ENCODE measurements at regions not wholly inside any gene's neighbourhood (a gene's known extent, or its start where the extent isn't known, plus 50 kb on each side); places are given as distances from the start of the nearest gene placed in this dataset.

DNA sequence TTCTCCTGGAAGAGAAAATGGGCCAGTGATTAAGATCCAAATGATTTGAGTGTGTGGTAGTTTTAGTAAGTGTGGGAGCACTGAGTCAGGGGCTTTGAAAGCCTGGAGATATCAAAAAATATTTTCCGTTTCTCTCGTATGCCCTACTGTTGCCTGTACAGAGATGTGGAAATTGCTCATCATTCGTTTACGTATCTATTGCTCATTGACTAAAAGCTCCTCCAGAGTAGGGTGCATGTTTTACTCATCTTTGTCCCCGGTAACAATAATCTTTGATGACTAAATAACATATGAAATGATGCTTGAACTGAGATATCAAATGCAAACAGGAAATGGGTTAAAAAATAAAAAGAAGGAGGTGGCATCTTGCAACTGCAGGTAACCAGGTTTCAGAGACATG, 114.2 kb upstream of the FST start:
- no peak for DNase-seq (ENCODE audit: low read depth in 2 of 2)

DNA sequence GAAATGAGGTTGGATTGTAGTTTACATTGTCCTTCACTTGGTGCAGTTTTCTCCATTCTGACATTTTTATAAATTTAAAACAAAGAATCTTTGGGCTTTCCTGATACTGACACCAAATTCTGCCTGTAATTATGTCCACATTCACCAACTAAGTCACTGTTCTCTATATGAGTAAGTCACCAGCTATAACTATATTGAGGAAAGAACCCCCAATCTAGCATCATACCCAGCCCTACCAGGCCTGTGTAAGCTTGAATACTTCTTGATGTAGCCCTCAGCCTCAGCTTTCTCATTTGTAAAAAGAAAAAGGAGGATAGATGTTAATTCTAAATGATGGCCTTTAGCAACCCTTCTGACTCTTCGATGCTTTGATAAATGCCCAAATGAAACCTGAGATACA, 112.7 kb upstream of the FST start:
- no peak for DNase-seq (ENCODE audit: low read depth in 2 of 2)

DNA sequence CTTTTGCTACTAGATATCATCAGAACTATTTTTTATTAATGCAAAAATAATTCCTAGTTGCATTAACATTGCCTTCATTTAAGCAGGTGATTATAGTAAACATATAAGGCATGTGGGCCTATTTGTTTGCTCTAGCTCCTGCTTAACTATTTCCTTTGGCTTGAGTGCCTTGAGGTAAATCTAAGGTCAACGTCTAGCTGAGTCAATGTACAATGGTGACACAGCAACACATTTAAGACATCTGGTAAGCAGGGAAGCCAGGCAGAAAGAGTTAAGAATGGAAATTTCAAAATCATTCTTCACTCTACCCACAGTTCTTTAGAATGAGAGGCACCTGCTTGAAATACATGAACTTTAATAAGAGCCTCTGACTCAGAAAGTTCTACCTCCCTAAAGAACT, 111.9 kb upstream of the FST start:
- DNase-seq (ENCODE audit: low read depth in 2 of 2), result no peak

DNA sequence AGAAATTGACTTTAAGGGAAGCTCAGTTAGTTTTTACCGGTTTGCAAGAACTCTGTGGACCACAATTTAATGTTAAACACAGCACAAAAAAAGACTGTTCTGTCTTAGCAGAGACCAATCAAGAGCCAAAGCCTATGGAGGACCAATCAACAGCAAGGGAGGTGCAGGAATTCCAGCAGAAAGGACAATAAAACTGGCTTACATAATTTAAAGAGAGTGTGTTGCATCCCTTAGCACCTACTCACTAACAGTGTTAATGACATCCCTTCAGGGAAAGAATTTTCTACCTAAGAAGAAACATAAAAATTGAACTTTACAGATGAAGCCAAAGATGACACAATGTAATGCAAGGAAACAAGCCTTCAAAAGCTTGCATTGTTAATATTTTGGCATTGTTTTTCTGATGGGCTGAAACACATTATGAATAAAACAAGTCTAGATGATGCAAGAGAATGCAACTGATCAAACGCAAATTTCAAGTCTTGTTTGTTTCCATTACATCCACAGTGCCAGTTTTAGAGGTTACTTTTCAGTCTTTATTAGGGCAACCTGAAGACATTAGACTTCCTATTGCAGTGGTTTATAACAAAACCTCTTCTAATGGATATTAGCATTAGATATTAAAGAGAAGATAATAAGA, 111.3 kb upstream of the FST start:
- no peak for DNase-seq (ENCODE audit: low read depth in 2 of 2)

DNA sequence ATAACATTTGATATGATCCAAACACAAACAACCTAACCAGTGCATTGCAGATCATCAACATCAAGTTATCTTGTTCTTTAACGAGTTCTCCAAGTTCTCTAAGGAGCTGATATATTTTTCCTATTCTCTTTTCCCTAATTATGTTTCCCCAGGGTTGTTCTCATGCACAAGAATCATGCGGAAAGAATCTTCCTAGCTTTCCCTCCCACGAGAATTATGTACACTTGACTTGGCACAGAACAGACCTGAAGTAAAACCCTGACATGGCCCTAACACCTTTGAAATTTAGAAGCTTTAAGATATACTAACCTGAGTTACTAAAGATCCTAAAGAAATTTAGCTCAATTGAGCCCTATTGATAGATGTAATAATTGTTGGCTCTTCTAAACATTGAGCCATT, 110.7 kb upstream of the FST start:
- no peak for DNase-seq (ENCODE audit: low read depth in 2 of 2)

DNA sequence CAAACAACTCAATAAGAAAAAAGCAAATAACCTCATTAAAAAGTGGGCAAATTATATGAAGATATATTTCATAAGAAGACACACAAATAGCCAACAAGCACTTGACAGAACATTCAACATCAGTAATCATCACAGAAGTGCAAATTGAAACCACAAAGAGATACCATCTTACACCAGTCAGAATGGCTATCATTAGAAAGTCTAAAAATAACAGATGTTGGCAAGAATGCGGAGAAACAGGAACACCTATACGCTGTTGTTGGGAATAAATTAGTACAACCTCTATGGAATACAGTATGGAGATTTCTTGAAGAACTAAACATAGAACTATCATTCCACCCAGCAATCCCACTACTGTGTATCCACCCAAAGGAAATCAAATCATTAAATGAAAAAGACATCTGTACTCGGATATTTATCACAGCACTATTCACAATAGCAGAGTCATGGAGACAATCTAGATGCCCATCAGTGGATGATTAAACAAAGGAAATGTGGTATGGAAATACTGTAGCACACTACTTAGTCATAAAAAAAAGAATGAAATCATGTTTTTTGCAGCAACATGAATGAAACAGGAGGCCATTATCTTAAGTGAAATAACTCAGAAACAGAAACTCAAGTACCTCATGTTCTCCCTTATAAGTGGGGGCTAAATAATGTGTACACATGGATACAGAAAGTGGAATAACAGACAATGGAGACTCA, 106.8 kb upstream of the FST start:
- DNase-seq (ENCODE audit: low read depth in 2 of 2), result no peak

DNA sequence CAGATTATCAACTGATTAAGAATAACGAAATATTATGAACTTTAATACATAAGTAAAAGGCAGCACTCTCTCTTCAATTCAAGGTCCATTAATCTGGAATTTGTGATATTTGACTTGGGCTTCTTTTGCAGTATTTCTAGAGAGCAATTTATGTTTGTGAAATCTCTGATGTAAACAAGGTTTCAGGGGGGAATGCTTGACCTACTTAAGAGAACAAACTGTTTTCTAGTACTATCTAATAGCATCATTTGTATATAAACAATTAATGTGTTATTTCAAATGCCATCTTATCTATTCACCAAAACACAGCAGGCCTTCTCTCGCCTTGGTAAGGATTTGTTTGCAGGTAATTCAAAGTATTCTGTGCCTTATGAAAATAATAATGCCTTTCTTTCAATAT, 103.6 kb upstream of the FST start:
- no peak for DNase-seq (ENCODE audit: low read depth in 2 of 2)

DNA sequence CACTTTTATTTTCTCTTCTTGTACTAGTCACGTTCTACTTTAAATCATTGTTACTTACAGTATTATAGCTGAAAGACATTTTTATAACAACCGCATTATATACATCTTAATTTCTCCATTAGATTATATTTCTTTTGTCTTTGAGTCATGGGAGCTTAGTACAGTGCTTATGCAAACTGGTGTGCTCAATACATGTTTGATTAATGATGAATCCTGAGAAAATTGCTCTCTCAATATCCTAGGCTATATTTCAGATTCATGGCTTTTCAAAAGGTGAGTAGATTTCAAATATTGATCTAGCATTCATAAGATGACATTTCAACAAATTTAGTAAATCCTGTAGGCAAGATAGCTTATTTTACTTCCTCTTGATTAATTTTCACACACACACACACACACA, 102.2 kb upstream of the FST start:
- DNase-seq (ENCODE audit: low read depth in 2 of 2), result no peak

DNA sequence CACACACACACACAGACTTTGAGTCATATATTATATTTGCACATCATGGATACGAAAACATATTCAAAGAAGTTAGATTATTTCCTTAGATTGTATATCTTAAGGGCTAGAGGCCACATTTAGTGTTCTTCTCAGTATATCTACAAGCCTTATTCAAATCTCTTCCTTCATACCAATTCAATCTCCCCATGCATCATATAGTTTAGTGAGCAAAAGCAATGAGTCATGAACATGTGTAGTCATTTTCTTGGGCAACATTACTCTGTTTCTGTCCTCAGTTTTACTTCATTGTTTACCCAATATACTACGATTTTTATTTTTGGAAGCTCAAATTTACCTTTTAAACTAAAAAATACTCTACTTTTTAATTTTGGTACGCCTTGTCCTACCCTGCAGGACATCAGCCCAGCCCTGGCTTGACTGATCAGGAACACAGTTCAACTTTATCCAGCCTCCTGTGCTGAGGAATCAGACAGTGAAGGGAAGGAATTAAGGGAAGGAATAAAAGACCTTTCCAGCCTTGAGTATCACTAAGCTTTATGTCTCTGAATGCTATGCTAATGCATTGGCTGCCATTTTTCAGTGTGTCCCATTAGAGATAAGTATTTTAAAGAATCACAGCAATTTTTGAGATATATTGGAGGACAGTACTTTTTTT, 101.7 kb upstream of the FST start:
- no peak for DNase-seq (ENCODE audit: low read depth in 2 of 2)

DNA sequence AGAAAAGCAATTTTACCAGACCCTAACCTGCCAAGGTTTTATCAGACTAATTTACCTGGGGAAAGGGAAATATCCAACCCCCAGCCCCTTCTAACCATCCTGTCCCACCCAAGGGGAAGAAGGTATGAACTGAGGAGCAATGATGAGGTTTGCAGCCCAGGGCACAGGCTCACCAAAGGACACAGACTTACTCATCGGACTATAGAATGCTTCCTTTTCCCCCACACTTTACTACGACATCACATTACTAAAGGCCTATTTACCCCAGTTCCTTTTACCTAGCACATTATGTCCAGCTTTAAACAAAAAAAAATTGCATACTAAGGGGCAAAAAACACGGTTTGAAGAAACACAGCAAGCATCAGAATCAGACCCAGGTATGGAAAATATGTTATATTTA, 94.1 kb upstream of the FST start:
- no peak for DNase-seq (ENCODE audit: low read depth in 2 of 2)

DNA sequence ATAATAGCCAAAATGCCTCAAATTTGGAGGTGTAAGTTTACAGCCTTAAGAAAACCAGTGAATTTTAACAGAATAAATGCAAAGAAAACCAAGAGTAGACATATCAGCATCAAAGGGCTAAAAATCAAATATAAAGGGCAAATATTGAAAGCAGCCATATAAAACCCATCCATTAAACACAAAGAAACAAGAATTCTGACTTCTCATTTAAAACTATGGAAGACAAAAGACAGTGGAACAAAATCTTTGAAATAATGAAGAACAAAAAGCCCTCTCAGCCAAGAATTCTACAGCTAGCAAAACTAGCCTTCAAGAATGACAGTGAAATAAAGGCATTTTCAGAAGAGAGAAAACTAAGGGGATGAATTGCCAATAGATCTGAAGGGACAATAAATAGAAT, 91.3 kb upstream of the FST start:
- DNase-seq (ENCODE audit: low read depth in 2 of 2), result no peak

DNA sequence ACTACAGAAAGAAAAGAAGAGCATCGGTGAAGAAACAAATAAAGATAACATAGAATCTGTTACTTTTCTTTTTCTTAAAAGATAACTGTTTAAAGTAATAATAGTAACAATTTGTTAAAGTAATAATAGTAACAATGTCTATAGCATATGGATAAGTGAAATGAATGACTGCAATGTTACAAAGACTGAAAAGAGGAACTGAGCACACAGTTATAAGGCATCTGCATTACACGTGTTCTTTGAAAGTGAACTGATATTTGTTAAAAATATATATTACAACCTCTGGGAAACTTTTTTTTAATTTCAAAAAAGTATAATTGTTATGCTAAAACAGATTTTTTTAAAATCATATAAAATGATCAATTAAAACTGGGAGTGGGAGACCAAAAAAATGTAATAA, 88.4 kb upstream of the FST start:
- no peak for DNase-seq (ENCODE audit: low read depth in 2 of 2)

DNA sequence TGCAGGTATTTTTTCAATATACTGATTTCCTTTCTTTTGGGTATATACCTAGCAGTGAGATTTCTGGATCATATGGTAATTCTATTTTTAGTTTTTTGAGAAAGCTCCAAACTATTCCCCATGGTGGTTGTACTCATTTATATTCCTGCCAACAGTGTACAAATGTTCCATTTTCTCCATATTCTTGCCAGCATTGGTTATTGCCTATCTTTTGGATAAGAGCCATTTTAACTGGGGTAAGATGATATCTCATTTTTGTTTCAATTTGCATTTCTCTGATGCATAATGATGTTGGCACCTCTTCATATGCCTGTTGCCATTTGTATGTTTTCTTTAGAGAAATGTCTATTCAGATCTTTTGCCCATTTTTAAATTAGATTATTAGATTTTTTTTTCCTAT, 85.6 kb upstream of the FST start:
- no peak for DNase-seq (ENCODE audit: low read depth in 2 of 2)

DNA sequence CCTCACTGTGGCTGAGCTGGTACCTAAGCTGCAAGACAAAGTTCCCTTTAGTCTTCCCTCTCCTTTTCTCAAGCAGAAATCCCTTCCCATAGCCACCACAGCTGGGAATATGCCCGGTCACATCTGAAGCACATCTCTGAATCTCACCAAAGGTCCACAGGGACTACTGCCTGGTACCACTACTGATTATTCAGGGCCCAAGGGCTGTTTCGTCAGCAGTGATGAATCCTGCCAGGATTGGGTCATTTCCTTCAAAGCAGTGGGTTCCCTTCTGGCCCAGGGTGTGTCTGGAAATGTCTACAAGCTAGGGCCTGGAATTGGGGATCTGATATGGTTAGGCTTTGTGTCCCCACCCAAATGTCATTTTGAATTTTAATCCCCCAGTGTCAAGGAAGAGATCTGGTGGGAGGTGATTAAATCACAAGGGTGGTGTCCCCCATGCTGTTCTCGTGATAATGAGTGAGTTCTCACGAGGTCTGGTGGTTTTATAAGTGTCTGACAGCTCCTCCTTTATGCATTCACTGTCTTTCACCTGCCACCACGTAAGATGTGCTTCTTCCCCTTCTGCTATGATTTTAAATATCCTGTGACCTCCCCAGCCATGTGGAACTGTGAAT, 83.2 kb upstream of the FST start:
- DNase-seq (ENCODE audit: low read depth in 2 of 2), result no peak

DNA sequence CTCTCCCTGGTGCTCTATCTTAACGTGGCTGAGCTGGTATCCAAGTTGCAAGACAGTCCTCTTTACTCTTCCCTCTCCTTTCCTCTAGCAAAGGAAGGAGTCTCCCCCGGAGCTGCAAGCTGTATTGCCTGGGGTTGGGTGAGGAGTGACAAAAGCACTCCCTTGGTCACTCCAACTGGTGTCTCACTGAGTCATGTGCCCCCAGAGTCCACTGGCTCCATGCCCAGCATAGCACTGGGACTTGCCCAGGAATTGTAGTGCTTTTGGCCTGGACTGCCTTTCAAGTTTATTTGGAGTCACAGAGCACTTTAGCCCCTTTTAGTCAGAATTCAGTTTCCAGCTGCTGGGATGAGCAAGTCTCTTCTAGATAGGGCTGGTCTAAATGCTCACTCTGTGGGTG, 82.6 kb upstream of the FST start:
- no peak for DNase-seq (ENCODE audit: low read depth in 2 of 2)

DNA sequence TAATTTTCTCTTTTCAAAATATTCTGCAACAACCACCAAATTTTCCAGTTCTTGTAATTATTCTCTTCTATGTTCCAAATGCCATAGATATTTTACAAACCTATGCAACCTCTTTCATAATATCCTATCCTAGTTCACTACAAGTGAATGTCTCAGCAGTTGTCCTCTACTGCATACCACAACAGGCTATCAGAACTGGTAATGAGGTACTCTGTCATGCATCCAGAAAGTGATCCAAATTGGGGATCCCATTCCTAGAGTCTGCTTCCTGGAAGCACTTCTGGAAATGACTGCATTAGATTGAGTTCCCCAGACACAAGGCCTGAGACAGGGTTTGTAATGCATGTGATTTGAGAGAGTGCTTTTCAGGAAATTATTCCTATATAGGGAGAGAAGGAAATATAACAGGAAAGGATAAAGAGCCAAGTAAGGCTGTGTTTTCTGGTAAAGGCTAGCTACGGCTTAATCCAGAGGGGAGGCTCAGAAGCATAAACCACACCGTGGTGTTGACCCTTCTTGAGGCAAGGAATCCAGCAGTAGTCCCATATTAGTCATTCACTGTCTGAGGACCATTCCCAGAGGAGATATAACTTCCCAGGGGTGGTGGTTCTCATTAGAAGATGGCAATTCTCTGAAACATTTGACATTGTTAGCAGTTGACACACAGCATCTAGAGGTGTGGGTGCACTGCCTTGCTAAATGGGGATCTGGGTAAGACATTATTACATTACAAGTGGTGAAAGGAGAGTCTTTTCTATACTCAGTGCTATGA, 80.3 kb upstream of the FST start:
- no peak for DNase-seq (ENCODE audit: low read depth in 2 of 2)

DNA sequence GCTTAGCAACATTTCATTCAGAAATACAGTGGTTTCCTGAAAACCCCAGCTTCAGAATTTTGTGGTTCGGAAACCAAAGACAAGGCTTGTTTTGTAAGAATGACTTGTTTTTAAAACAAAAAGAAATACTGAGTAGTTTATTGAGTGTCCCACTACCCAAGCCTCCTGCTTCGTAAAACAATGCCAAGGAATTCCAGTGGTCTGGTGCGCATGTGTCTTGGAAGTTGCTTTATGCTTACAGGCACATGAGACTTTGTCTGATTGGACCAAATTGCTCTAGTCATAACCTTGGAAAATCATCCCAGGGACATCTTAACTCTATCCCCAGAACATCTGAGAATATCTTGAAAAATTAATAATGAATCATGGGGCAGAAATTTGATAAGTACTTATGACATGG, 77.1 kb upstream of the FST start:
- DNase-seq (ENCODE audit: low read depth in 2 of 2), result no peak

DNA sequence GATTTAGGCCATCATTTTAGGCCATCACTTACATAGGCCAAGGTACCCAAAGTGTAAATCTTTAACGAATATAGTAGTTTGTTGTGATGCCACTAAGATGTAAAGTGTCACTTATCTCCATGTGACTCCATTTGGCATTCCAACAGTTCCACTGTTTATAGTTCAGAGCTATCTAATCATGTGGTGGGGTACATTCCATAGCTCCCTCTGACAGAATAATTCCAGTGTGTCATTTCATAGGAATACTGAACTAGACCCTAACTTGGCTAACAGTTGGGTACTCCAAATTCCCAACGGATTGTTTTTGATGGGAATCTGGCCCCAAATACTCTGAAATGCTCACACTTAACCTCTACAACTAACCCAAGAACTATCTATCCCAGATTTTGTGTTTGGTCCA, 76.7 kb upstream of the FST start:
- no peak for DNase-seq (ENCODE audit: low read depth in 2 of 2)

DNA sequence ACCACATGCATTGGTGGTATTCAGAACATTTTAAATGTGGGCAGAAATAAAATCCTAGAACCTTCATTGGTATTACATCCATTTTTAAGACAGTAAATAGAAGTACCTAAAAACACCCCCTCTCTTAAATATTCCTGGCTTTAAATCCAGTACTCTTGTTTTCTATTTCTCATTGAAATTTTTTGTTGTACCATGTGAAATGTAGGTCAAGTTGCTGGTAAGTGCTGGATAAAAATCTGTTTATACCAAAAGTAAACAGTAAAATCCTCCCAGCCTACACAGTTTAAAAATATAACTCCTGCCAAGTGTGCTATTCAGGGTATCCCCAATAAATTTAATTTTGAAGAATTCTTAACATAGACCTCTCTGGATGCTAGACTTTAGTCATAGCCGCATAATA, 75.0 kb upstream of the FST start:
- no peak for DNase-seq (ENCODE audit: low read depth in 2 of 2)

DNA sequence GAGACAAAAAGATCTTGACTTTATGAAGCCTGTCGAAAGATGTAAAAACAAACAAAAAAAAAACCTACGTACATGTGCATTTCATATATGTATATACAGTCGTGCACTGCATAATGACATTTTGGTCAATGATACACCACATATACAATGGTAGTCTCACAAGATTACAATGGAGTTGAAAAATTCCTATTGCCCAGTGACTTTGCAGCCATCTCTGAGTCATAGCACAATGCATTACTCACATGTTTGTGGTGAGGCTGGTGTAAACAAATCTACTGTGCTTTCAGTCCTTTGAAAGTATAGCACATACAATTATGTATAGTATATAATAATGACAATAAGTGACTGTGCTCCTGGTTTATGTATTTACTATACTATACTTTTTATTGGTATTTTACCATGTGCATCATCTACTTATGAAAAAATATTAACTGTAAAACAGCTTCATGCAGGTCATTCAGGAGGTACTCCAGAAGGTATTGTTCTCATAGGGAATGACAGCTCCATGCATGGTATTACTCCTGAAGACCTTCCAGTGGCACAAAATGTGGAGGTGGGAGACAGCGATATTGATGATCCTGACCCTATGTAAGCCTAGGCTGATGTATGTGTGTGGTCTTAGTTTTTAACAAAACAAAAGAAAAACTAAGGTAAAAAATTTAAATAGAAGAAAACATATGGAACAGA, 73.7 kb upstream of the FST start:
- DNase-seq (ENCODE audit: low read depth in 2 of 2), result no peak

DNA sequence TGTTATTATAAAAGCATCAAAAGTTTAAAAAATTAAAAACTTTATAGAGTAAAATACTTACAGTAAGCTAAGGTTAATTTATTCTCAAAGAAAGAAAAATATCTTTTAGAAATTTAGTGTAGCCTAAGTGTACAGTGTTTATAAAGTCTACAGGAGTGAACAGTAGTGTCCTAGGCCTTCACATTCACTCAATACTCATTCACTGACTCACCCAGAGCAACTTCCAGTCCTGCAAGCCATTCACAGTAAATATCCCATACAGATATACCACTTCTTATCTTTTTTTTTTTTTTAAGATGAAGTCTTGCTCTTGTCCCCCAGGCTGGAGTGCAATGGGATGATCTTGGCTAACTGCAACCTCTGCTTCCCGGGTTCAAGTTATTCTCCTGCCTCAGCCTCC, 73.1 kb upstream of the FST start:
- DNase-seq (ENCODE audit: low read depth in 2 of 2), result no peak

DNA sequence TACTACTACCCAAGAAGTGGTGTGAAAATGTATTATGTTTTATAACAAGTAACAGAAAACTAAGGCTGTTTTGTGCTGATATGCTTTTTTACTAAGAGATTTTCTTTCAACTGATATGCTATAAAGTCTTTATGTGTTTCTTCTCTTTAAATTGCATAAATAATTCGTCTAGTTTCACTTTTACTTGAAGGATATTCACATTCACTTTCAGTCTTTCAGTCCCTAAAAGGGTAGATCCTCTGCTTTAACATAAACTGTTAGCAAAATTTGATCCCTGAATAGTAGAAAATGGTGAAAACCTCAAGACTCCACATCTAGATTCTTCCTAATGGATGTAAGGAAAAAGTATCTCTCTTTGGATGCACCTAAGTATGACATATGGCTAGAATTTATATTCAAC, 69.0 kb upstream of the FST start:
- DNase-seq (ENCODE audit: low read depth in 2 of 2), result no peak

Data from activated CD4-positive, alpha-beta T cell treated with anti-CD3 and anti-CD28 coated beads for 24 hours (primary cell).